GM23338 (cell line): ENCODE measurements at regions not wholly inside any gene's neighbourhood (a gene's known extent, or its start where the extent isn't known, plus 50 kb on each side); places are given as distances from the start of the nearest gene placed in this dataset.

Experiments used
- ATAC-seq: fragments of 200-7000 bp; cut with Tn5 transposase; 3 replicates; pipeline ENCODE4 v1.9.1; 2020
- DNase-seq: peaks from one replicate; pipeline ENCODE4 v3.0.0-alpha.2; 2015; ENCODE audit warnings: low spot score
- H2AFZ ChIP-seq: fragments of 200-600 bp; sonication (generic); 2 replicates; pipeline ENCODE4 v1.8.0; 2016; ENCODE audit warnings: antibody characterized with exemption, mild to moderate bottlenecking, moderate library complexity
- H3F3A ChIP-seq: fragments of 200-600 bp; sonication (generic); replicated peaks from 2 replicates; pipeline ENCODE4 v1.8.0; 2017; ENCODE audit warnings: antibody characterized with exemption, mixed run types, low read depth
- H3K27ac ChIP-seq: fragments of 200-600 bp; sonication (generic); 2 replicates; pipeline ENCODE4 v1.6.1; 2016; ENCODE audit warnings: low read depth
- H3K27me3 ChIP-seq: fragments of 200-600 bp; sonication (generic); 2 replicates; pipeline ENCODE4 v1.8.0; 2016; ENCODE audit warnings: mild to moderate bottlenecking, mixed run types, moderate library complexity; ENCODE audit not compliant: insufficient read depth
- H3K36me3 ChIP-seq: fragments of 200-600 bp; sonication (generic); 2 replicates; pipeline ENCODE4 v1.8.0; 2016; ENCODE audit warnings: mild to moderate bottlenecking; ENCODE audit not compliant: insufficient read depth
- H3K4me1 ChIP-seq: fragments of 200-600 bp; sonication (generic); 2 replicates; pipeline ENCODE4 v1.8.0; 2016; ENCODE audit warnings: mild to moderate bottlenecking, moderate library complexity; ENCODE audit not compliant: insufficient read depth
- H3K4me2 ChIP-seq: fragments of 200-600 bp; sonication (generic); 2 replicates; pipeline ENCODE4 v1.7.1; 2017; ENCODE audit warnings: mixed run types
- H3K4me3 ChIP-seq: fragments of 200-600 bp; sonication (generic); 2 replicates; pipeline ENCODE4 v1.6.1; 2016; ENCODE audit warnings: mixed run types
- H3K79me2 ChIP-seq: fragments of 200-600 bp; sonication (generic); replicated peaks from 2 replicates; pipeline ENCODE4 v1.8.0; 2017; ENCODE audit warnings: mild to moderate bottlenecking; ENCODE audit not compliant: insufficient read depth
- H3K9me2 ChIP-seq: fragments of 200-600 bp; sonication (generic); 2 replicates; pipeline ENCODE4 v1.8.0; 2017; ENCODE audit not compliant: insufficient read depth
- H4K20me1 ChIP-seq: fragments of 200-600 bp; sonication (generic); replicated peaks from 2 replicates; pipeline ENCODE4 v1.8.0; 2017; ENCODE audit warnings: mild to moderate bottlenecking; ENCODE audit not compliant: insufficient read depth
- H3K27ac Mint-ChIP-seq: 2 replicates; pipeline ENCODE4 v1.8.0; 2020; ENCODE audit warnings: inconsistent platforms, mild to moderate bottlenecking, moderate library complexity, mixed read lengths
- H3K27me3 Mint-ChIP-seq: 3 replicates; pipeline ENCODE4 v1.8.0; 2022; ENCODE audit warnings: low read depth, mild to moderate bottlenecking, moderate library complexity, mixed read lengths, inconsistent platforms; ENCODE audit not compliant: insufficient read depth, poor library complexity
- H3K36me3 Mint-ChIP-seq: 3 replicates; pipeline ENCODE4 v1.8.0; 2021; ENCODE audit warnings: low read depth, mild to moderate bottlenecking, inconsistent platforms, moderate library complexity, mixed read lengths
- H3K4me1 Mint-ChIP-seq: 3 replicates; pipeline ENCODE4 v1.8.0; 2020; ENCODE audit warnings: mild to moderate bottlenecking, inconsistent platforms, mixed read lengths
- H3K4me3 Mint-ChIP-seq: 3 replicates; pipeline ENCODE4 v1.8.0; 2021; ENCODE audit warnings: moderate library complexity, mild to moderate bottlenecking, inconsistent platforms, mixed read lengths
- H3K9me3 Mint-ChIP-seq: 3 replicates; pipeline ENCODE4 v1.8.0; 2020; ENCODE audit warnings: moderate library complexity, mild to moderate bottlenecking, inconsistent platforms, mixed read lengths
- POLR2AphosphoS5 ChIP-seq: IDR thresholded peaks from 2 replicates; pipeline ENCODE4 v1.6.1; 2016; ENCODE audit warnings: antibody characterized with exemption, low read depth
- STAT1 ChIP-seq: IDR thresholded peaks from one replicate; pipeline ENCODE4 v1.6.1; 2016; ENCODE audit warnings: antibody characterized with exemption; ENCODE audit not compliant: unreplicated experiment
- ZNF114 ChIP-seq: fragments of 250-450 bp; sonication (Bioruptor Pico); IDR thresholded peaks from 2 replicates; pipeline ENCODE4 v1.5.0; 2020; ENCODE audit warnings: mild to moderate bottlenecking, moderate library complexity
- TF ChIP-seq, protein P1 (sequence below): IDR thresholded peaks from one replicate; pipeline ENCODE4 v1.6.1; 2018; ENCODE audit warnings: antibody characterized with exemption; ENCODE audit not compliant: unreplicated experiment
- TF ChIP-seq, protein P2 (sequence below): fragments of 250-450 bp; sonication (Bioruptor Pico); IDR thresholded peaks from 2 replicates; pipeline ENCODE4 v1.5.0; 2020; ENCODE audit warnings: mild to moderate bottlenecking, moderate library complexity

DNA sequence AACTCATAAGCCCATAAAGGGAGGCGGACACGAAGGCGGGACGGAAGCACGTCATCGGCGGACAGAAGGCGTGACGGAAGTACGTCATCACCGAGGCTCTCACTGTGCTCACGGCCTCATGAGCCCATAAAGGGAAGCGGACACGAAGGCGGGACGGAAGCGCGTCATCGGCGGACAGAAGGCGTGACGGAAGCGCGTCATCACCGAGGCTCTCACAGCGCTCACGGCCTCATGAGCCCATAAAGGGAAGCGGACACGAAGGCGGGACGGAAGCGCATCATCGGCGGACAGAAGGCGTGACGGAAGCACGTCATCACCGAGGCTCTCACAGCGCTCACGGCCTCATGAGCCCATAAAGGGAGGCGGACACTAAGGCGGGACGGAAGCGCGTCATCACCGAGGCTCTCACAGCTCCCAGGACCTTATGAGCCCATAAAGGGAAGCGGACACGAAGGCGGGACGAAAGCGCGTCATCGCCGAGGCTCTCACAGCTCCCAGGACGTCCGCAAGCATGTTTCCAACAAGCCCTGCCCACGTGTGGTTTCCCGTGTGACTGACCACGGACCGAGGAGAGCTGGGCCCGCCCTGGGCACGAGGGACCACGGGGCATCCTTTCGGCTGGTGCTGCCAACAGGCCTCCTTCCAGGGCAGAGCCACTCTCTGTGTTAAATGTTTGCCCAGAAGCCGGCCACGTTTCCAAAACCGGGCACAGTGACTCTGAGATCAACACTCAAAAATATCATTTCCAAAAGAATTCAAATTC, 182.7 kb upstream of the SALL3 start (continued):
- TF ChIP-seq, protein P1, sequence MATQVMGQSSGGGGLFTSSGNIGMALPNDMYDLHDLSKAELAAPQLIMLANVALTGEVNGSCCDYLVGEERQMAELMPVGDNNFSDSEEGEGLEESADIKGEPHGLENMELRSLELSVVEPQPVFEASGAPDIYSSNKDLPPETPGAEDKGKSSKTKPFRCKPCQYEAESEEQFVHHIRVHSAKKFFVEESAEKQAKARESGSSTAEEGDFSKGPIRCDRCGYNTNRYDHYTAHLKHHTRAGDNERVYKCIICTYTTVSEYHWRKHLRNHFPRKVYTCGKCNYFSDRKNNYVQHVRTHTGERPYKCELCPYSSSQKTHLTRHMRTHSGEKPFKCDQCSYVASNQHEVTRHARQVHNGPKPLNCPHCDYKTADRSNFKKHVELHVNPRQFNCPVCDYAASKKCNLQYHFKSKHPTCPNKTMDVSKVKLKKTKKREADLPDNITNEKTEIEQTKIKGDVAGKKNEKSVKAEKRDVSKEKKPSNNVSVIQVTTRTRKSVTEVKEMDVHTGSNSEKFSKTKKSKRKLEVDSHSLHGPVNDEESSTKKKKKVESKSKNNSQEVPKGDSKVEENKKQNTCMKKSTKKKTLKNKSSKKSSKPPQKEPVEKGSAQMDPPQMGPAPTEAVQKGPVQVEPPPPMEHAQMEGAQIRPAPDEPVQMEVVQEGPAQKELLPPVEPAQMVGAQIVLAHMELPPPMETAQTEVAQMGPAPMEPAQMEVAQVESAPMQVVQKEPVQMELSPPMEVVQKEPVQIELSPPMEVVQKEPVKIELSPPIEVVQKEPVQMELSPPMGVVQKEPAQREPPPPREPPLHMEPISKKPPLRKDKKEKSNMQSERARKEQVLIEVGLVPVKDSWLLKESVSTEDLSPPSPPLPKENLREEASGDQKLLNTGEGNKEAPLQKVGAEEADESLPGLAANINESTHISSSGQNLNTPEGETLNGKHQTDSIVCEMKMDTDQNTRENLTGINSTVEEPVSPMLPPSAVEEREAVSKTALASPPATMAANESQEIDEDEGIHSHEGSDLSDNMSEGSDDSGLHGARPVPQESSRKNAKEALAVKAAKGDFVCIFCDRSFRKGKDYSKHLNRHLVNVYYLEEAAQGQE, result no peak
- TF ChIP-seq ZNF114 (CRISPR knock-in tag) (no peak), STAT1 (no peak), POLR2AphosphoS5 (no peak)

DNA sequence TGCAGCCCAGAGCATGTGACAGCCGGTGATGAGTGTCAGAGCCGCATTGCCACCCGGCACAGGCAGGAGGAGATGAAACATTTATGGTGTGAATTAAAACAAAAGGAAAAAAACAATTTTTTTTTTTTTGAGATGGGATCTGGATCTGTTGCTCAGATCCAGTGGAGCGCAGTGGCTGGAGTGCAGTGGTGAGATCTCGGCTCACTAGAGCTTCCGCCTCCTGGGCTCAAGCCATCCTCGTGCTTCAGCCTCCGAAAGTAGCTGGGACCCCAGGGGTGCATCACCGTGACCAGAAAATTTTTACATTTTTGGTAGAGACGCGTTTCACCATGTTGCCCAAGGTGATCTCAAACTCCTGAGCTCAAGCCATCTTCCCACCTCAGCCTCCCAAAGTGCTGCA, 182.1 kb upstream of the SALL3 start:
- no peak overlapping the region for H3K4me3 Mint-ChIP-seq
- Histone ChIP-seq H3K4me3 (no peak overlapping the region), H3K9me2 (no peaks in the 10 kb centered on the region), H3K4me1 (no peaks in the 10 kb centered on the region), H3K4me2 (no peak overlapping the region), H3K27me3 (no peaks in the 10 kb centered on the region), H2AFZ (no peak overlapping the region), H3K36me3 (no peaks in the 10 kb centered on the region), H3K27ac (no peak overlapping the region), H4K20me1 (no peaks in the 10 kb centered on the region), H3F3A (no peaks in the 10 kb centered on the region), H3K79me2 (no peaks in the 10 kb centered on the region)
- H3K9me3 Mint-ChIP-seq, result peaks cover 98% of the 10 kb centered on the region
- H3K27me3 Mint-ChIP-seq, result peaks cover 5% of the 10 kb centered on the region
- TF ChIP-seq, protein P2, sequence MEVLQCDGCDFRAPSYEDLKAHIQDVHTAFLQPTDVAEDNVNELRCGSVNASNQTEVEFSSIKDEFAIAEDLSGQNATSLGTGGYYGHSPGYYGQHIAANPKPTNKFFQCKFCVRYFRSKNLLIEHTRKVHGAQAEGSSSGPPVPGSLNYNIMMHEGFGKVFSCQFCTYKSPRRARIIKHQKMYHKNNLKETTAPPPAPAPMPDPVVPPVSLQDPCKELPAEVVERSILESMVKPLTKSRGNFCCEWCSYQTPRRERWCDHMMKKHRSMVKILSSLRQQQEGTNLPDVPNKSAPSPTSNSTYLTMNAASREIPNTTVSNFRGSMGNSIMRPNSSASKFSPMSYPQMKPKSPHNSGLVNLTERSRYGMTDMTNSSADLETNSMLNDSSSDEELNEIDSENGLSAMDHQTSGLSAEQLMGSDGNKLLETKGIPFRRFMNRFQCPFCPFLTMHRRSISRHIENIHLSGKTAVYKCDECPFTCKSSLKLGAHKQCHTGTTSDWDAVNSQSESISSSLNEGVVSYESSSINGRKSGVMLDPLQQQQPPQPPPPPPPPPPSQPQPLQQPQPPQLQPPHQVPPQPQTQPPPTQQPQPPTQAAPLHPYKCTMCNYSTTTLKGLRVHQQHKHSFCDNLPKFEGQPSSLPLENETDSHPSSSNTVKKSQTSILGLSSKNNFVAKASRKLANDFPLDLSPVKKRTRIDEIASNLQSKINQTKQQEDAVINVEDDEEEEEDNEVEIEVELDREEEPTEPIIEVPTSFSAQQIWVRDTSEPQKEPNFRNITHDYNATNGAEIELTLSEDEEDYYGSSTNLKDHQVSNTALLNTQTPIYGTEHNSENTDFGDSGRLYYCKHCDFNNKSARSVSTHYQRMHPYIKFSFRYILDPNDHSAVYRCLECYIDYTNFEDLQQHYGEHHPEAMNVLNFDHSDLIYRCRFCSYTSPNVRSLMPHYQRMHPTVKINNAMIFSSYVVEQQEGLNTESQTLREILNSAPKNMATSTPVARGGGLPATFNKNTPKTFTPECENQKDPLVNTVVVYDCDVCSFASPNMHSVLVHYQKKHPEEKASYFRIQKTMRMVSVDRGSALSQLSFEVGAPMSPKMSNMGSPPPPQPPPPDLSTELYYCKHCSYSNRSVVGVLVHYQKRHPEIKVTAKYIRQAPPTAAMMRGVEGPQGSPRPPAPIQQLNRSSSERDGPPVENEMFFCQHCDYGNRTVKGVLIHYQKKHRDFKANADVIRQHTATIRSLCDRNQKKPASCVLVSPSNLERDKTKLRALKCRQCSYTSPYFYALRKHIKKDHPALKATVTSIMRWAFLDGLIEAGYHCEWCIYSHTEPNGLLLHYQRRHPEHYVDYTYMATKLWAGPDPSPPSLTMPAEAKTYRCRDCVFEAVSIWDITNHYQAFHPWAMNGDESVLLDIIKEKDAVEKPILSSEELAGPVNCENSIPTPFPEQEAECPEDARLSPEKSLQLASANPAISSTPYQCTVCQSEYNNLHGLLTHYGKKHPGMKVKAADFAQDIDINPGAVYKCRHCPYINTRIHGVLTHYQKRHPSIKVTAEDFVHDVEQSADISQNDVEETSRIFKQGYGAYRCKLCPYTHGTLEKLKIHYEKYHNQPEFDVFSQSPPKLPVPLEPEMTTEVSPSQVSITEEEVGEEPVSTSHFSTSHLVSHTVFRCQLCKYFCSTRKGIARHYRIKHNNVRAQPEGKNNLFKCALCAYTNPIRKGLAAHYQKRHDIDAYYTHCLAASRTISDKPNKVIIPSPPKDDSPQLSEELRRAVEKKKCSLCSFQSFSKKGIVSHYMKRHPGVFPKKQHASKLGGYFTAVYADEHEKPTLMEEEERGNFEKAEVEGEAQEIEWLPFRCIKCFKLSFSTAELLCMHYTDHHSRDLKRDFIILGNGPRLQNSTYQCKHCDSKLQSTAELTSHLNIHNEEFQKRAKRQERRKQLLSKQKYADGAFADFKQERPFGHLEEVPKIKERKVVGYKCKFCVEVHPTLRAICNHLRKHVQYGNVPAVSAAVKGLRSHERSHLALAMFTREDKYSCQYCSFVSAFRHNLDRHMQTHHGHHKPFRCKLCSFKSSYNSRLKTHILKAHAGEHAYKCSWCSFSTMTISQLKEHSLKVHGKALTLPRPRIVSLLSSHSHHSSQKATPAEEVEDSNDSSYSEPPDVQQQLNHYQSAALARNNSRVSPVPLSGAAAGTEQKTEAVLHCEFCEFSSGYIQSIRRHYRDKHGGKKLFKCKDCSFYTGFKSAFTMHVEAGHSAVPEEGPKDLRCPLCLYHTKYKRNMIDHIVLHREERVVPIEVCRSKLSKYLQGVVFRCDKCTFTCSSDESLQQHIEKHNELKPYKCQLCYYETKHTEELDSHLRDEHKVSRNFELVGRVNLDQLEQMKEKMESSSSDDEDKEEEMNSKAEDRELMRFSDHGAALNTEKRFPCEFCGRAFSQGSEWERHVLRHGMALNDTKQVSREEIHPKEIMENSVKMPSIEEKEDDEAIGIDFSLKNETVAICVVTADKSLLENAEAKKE (CRISPR knock-in tag), result no peak
- no peak overlapping the region for H3K27ac Mint-ChIP-seq
- DNase-seq, result no peak
- peaks cover 35% of the 10 kb centered on the region for H3K36me3 Mint-ChIP-seq
- H3K4me1 Mint-ChIP-seq, result no peaks in the 10 kb centered on the region; the same call in 2 of the 3 replicates
- no peak for ATAC-seq
